Left ventricle myocardium inferior (tissue), 1 donor: ENCODE measurements at regions not wholly inside any gene's neighbourhood (a gene's known extent, or its start where the extent isn't known, plus 50 kb on each side); places are given as distances from the start of the nearest gene placed in this dataset.

Experiments
- DNase-seq: peaks from one replicate; pipeline ENCODE4 v3.0.0-alpha.2; 2020
- H3K27ac ChIP-seq: fragments of 200-600 bp; replicated peaks from 2 replicates; pipeline ENCODE4 v1.8.0; 2021
- H3K27me3 ChIP-seq: fragments of 200-600 bp; 2 replicates; pipeline ENCODE4 v1.8.0; 2021; ENCODE audit warnings: low read depth
- H3K36me3 ChIP-seq: fragments of 200-600 bp; 2 replicates; pipeline ENCODE4 v1.8.0; 2021
- H3K4me1 ChIP-seq: fragments of 200-600 bp; 2 replicates; pipeline ENCODE4 v1.8.0; 2021
- H3K4me3 ChIP-seq: fragments of 200-600 bp; 2 replicates; pipeline ENCODE4 v1.8.0; 2021; ENCODE audit warnings: mild to moderate bottlenecking, moderate library complexity
- H3K9me3 ChIP-seq: fragments of 200-600 bp; replicated peaks from 2 replicates; pipeline ENCODE4 v1.8.0; 2021
- CTCF ChIP-seq: fragments of 200-600 bp; IDR thresholded peaks from 2 replicates; pipeline ENCODE4 v1.8.0; 2021; ENCODE audit warnings: antibody characterized with exemption, mild to moderate bottlenecking, borderline replicate concordance
- intact Hi-C: fragments of 100-400 bp; cut with micrococcal nuclease; formaldehyde crosslinking; loops from one replicate; pipeline ENCODE4 v1.11.0; 2022
- donor health status: DM: no; HTN: yes; CAD: no; lungs with severe emphysema.

- intact Hi-C loops: no loop called here
- Histone ChIP-seq H3K4me1 (no peaks in the 10 kb centered on the region), H3K9me3 (peaks cover under 1% of the 10 kb centered on the region), H3K27me3 (peaks cover 3% of the 10 kb centered on the region), H3K4me3 (no peak overlapping the region), H3K27ac (no peak overlapping the region), H3K36me3 (no peaks in the 10 kb centered on the region)
- no peak for TF ChIP-seq CTCF
- no peak for DNase-seq
Observed at GRCh38 chr15:93823971-93824913, 407.1 kb upstream of the MCTP2 start.

GRCh38 chr15:93820566-93820965 lies 410.8 kb upstream of the MCTP2 start:
- no peak for TF ChIP-seq CTCF
- Histone ChIP-seq H3K36me3 (no peaks in the 10 kb centered on the region), H3K4me3 (no peak overlapping the region), H3K27me3 (no peaks in the 10 kb centered on the region), H3K27ac (no peak overlapping the region), H3K9me3 (peaks cover 14% of the 10 kb centered on the region), H3K4me1 (no peaks in the 10 kb centered on the region)
- DNase-seq: no peak
- intact Hi-C loops: no loop called here

GRCh38 chr15:93819826-93820225 lies 411.5 kb upstream of the MCTP2 start:
- Histone ChIP-seq H3K36me3 (no peaks in the 10 kb centered on the region), H3K27ac (no peak overlapping the region), H3K27me3 (no peaks in the 10 kb centered on the region), H3K4me1 (no peaks in the 10 kb centered on the region), H3K4me3 (no peak overlapping the region), H3K9me3 (peaks cover 19% of the 10 kb centered on the region)
- DNase-seq: no peak
- no peak for TF ChIP-seq CTCF
- intact Hi-C loops: no loop called here

- H3K27me3 ChIP-seq: peaks cover 17% of the 10 kb centered on the region
- no peak overlapping the region for H3K4me3 ChIP-seq
- no peak for TF ChIP-seq CTCF
- intact Hi-C loops: no loop called here
- no peak for DNase-seq
- no peaks in the 10 kb centered on the region for H3K4me1 ChIP-seq
- H3K9me3 ChIP-seq: peaks cover 21% of the 10 kb centered on the region
- no peak overlapping the region for H3K27ac ChIP-seq
- no peaks in the 10 kb centered on the region for H3K36me3 ChIP-seq
Observed at GRCh38 chr15:93816815-93817214, 414.5 kb upstream of the MCTP2 start.

- intact Hi-C loops: no loop called here
- Histone ChIP-seq H3K9me3 (peaks cover 7% of the 10 kb centered on the region), H3K27ac (no peak overlapping the region), H3K36me3 (no peaks in the 10 kb centered on the region), H3K4me1 (no peaks in the 10 kb centered on the region), H3K27me3 (peaks cover 25% of the 10 kb centered on the region), H3K4me3 (no peak overlapping the region)
- DNase-seq: no peak
- no peak for TF ChIP-seq CTCF
Observed at GRCh38 chr15:93811305-93811704, 420.1 kb upstream of the MCTP2 start.
